CD14-positive monocyte (primary cell): ENCODE measurements at regions not wholly inside any gene's neighbourhood (a gene's known extent, or its start where the extent isn't known, plus 50 kb on each side); places are given as distances from the start of the nearest gene placed in this dataset.

ENCODE experiments used
- DNase-seq, 3 donors: peaks; one replicate each; pipeline ENCODE4 v3.0.0-alpha.2; 2011 to 2022
- H2AFZ ChIP-seq: 2 replicates; pipeline ENCODE4 v1.6.0; 2012; ENCODE audit warnings: mild to moderate bottlenecking, low read depth, low read length, inconsistent platforms; ENCODE audit not compliant: insufficient read depth, poor library complexity, severe bottlenecking
- H3K27ac ChIP-seq, 2 donors: 1 replicate in 1 of 2; 2 replicates in 1 of 2; pipeline ENCODE4 v1.5.1; 2012 to 2013; ENCODE audit warnings: low read length in 2 of 2, control low read depth in 1 of 2, inconsistent platforms in 1 of 2, low read depth in 1 of 2, mild to moderate bottlenecking in 1 of 2
- H3K27me3 ChIP-seq, 2 donors: one replicate each; pipeline versions ENCODE4 v1.6.0 to v1.6.1; 2011 to 2013; ENCODE audit warnings: low read length in 2 of 2; ENCODE audit not compliant: control insufficient read depth in 2 of 2, insufficient read depth in 2 of 2
- H3K36me3 ChIP-seq, 2 donors: replicated peaks in 1 of 2; 1 replicate in 1 of 2; 2 replicates in 1 of 2; pipeline versions ENCODE4 v1.5.1 to v1.6.1; 2012 to 2013; ENCODE audit warnings: low read length in 2 of 2, control low read depth in 1 of 2, inconsistent platforms in 1 of 2, mild to moderate bottlenecking in 1 of 2; ENCODE audit not compliant: insufficient read depth in 2 of 2, control insufficient read depth in 1 of 2
- H3K4me1 ChIP-seq, 2 donors: 1 replicate in 1 of 2; 2 replicates in 1 of 2; pipeline versions ENCODE4 v1.5.1 to v1.6.1; 2012 to 2013; ENCODE audit warnings: low read length in 2 of 2, control low read depth in 1 of 2, inconsistent platforms in 1 of 2, mild to moderate bottlenecking in 1 of 2, moderate library complexity in 1 of 2; ENCODE audit not compliant: insufficient read depth in 2 of 2, control insufficient read depth in 1 of 2
- H3K4me2 ChIP-seq: replicated peaks from 2 replicates; pipeline ENCODE3; 2012; ENCODE audit warnings: low read length, moderate library complexity, mild to moderate bottlenecking; ENCODE audit not compliant: poor library complexity, severe bottlenecking; ENCODE audit errors: extremely low read depth
- H3K4me3 ChIP-seq, 3 experiments: fragments of 200-600 bp in 1 of 3; sonication (generic) in 1 of 3; replicated peaks in 1 of 3; 1 replicate in 2 of 3; 2 replicates in 1 of 3; pipeline ENCODE4 v1.5.1; 2011 to 2013; ENCODE audit warnings: low read length in 3 of 3, mild to moderate bottlenecking in 3 of 3, control low read depth in 2 of 3, low read depth in 2 of 3, inconsistent platforms in 1 of 3, moderate library complexity in 1 of 3
- H3K79me2 ChIP-seq: 2 replicates; pipeline ENCODE4 v1.6.0; 2012; ENCODE audit warnings: mild to moderate bottlenecking, control low read depth, inconsistent platforms, low read length, moderate library complexity; ENCODE audit not compliant: insufficient read depth
- H3K9ac ChIP-seq: 2 replicates; pipeline ENCODE4 v1.6.0; 2017; ENCODE audit warnings: low read length, mild to moderate bottlenecking; ENCODE audit not compliant: insufficient read depth, poor library complexity, severe bottlenecking
- H3K9me3 ChIP-seq, 2 donors: replicated peaks in 1 of 2; 1 replicate in 1 of 2; 2 replicates in 1 of 2; pipeline versions ENCODE4 v1.5.1 to v1.6.1; 2012 to 2013; ENCODE audit warnings: low read length in 2 of 2, control low read depth in 1 of 2; ENCODE audit not compliant: control insufficient read depth in 1 of 2, insufficient read depth in 1 of 2
- H4K20me1 ChIP-seq: 2 replicates; pipeline ENCODE4 v1.6.0; 2012; ENCODE audit warnings: mild to moderate bottlenecking, low read length, control low read depth, moderate library complexity; ENCODE audit not compliant: insufficient read depth
- H3K27ac Mint-ChIP-seq, 7 donors: one replicate each; pipeline ENCODE4 v1.8.0; 2020; ENCODE audit warnings: mild to moderate bottlenecking in 7 of 7, mixed read lengths in 7 of 7, moderate library complexity in 6 of 7, inconsistent platforms in 2 of 7
- H3K27me3 Mint-ChIP-seq, 3 donors: one replicate each; pipeline ENCODE4 v1.8.0; 2021 to 2022; ENCODE audit warnings: low read depth in 3 of 3, mild to moderate bottlenecking in 3 of 3, mixed read lengths in 3 of 3, moderate library complexity in 3 of 3, inconsistent platforms in 1 of 3
- H3K36me3 Mint-ChIP-seq, 2 donors: one replicate each; pipeline ENCODE4 v1.8.0; 2020; ENCODE audit warnings: mixed read lengths in 2 of 2, inconsistent platforms in 1 of 2, mild to moderate bottlenecking in 1 of 2
- H3K4me1 Mint-ChIP-seq: one replicate; pipeline ENCODE4 v1.8.0; 2020; ENCODE audit warnings: mild to moderate bottlenecking, mixed read lengths
- H3K4me3 Mint-ChIP-seq, 2 donors: one replicate each; pipeline ENCODE4 v1.8.0; 2020; ENCODE audit warnings: mild to moderate bottlenecking in 2 of 2, mixed read lengths in 2 of 2, moderate library complexity in 1 of 2
- H3K9me3 Mint-ChIP-seq, 7 donors: one replicate each; pipeline ENCODE4 v1.8.0; 2020 to 2022; ENCODE audit warnings: mixed read lengths in 7 of 7, mild to moderate bottlenecking in 6 of 7, moderate library complexity in 6 of 7, inconsistent platforms in 2 of 7
- WGBS: methylation state at CpG from one replicate; pipeline ENCODE4 v1.1.5; 2013; ENCODE audit warnings: missing lambda C conversion rate; ENCODE audit not compliant: insufficient coverage; 5-methylcytosine and 5-hydroxymethylcytosine counted together
- intact Hi-C, 2 donors: fragments of 100-400 bp; cut with micrococcal nuclease; formaldehyde crosslinking; loops; one replicate each; pipeline versions ENCODE4 v1.15.0 to v1.15.1; 2023
- TF ChIP-seq, protein P1 (sequence below): fragments of 200-600 bp; IDR thresholded peaks from one replicate; pipeline ENCODE4 v1.8.0; 2022; ENCODE audit warnings: antibody characterized with exemption, mild to moderate bottlenecking

DNA sequence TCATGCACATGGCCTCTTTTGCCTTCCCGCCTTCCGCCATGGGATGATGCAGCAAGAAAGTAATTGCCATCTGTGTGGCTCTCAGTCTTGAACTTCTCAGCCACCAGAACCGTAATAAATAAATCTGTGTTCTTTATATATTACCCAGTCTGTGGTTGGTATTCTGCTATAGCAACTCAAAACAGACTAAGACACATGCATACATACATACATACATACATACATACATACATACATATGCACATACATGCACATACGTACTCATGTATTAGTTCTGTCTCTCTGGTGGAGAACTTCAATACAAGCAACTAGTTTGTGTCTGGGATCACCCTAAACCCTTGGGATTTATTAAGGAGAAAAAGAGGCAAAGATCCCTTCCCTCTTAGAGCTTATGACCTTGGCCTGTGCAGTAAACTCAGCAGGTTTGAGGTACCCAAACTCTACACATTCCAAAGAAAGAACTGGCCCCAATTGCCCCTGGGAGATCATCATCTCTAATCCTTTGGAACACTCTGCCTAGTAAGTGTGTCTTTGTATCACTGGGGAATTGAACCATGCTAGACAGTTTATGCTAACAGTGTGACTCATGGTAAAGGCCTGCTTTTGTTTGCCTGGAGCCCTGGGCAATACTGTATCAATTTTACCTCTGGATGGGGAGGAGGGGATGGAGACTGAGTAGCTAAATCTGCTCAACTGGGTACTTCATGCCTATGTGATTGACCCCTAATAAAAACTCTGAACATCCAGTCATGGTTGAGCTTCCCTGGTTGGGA, 115.6 kb upstream of the LMCD1 start:
- no peaks in the 10 kb centered on the region for H3K4me1 ChIP-seq
- no peaks in the 10 kb centered on the region for H3K79me2 ChIP-seq
- H3K9ac ChIP-seq, result no peak overlapping the region
- no peak overlapping the region for H3K4me2 ChIP-seq
- H4K20me1 ChIP-seq, result no peaks in the 10 kb centered on the region
- no peak for DNase-seq
- no peak overlapping the region for H3K4me3 Mint-ChIP-seq
- no peaks in the 10 kb centered on the region for H3K9me3 ChIP-seq
- H3K27me3 ChIP-seq, result no peaks in the 10 kb centered on the region
- H3K4me3 ChIP-seq, result no peak overlapping the region
- no peaks in the 10 kb centered on the region for H3K4me1 Mint-ChIP-seq
- H3K27ac ChIP-seq, result no peak overlapping the region
- TF ChIP-seq, protein P1, sequence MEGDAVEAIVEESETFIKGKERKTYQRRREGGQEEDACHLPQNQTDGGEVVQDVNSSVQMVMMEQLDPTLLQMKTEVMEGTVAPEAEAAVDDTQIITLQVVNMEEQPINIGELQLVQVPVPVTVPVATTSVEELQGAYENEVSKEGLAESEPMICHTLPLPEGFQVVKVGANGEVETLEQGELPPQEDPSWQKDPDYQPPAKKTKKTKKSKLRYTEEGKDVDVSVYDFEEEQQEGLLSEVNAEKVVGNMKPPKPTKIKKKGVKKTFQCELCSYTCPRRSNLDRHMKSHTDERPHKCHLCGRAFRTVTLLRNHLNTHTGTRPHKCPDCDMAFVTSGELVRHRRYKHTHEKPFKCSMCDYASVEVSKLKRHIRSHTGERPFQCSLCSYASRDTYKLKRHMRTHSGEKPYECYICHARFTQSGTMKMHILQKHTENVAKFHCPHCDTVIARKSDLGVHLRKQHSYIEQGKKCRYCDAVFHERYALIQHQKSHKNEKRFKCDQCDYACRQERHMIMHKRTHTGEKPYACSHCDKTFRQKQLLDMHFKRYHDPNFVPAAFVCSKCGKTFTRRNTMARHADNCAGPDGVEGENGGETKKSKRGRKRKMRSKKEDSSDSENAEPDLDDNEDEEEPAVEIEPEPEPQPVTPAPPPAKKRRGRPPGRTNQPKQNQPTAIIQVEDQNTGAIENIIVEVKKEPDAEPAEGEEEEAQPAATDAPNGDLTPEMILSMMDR, result no peak
- intact Hi-C loops, result no loop called here
- peaks cover 0 to 12% (median 2%) of the 10 kb centered on the region in 7 donors for H3K9me3 Mint-ChIP-seq
- no peak overlapping the region for H3K27ac Mint-ChIP-seq
- peaks cover 0 to 3% (median 0%) of the 10 kb centered on the region in 3 donors for H3K27me3 Mint-ChIP-seq
- H3K36me3 ChIP-seq, result no peaks in the 10 kb centered on the region
- no peak overlapping the region for H2AFZ ChIP-seq
- no peaks in the 10 kb centered on the region for H3K36me3 Mint-ChIP-seq
- WGBS, result no CpG with 5 or more reads among the region's 4 CpGs

DNA sequence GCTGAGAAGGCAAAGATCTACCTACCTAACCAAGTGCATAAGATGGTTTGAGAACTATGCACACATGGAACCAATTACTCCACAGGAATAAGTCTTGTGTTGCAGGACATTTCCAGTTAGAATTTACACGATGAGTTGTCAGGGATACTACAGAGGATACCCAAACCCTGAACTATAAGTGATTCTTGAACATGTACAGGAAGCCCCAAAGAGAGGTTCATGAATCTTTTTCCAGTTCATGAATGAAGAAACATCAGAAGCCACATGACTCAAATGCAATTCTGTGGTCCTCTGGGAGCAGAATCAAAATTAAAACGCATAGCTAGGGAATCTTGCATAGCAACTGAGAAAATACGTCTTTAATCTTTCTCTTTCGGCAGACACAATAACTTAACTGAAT, 114.1 kb upstream of the LMCD1 start:
- H3K4me2 ChIP-seq, result no peak overlapping the region

More for the DNA sequence above, 114.1 kb upstream of the LMCD1 start:
- Mint-ChIP-seq H3K4me1 (no peaks in the 10 kb centered on the region), H3K36me3 (no peaks in the 10 kb centered on the region), H3K4me3 (no peak overlapping the region), H3K27me3 (peaks cover 0 to 3% (median 0%) of the 10 kb centered on the region in 3 donors), H3K9me3 (peaks cover 0 to 12% (median 2%) of the 10 kb centered on the region in 7 donors), H3K27ac (no peak overlapping the region)
- Histone ChIP-seq H3K9ac (no peak overlapping the region), H4K20me1 (no peaks in the 10 kb centered on the region), H3K9me3 (no peaks in the 10 kb centered on the region), H3K79me2 (no peaks in the 10 kb centered on the region), H2AFZ (no peak overlapping the region), H3K4me3 (no peak overlapping the region), H3K4me1 (no peaks in the 10 kb centered on the region), H3K36me3 (no peaks in the 10 kb centered on the region), H3K27me3 (no peaks in the 10 kb centered on the region), H3K27ac (no peak overlapping the region)
- no peak for DNase-seq
- WGBS, result 80% methylated on average over 1 of the region's 4 CpGs
- intact Hi-C loops, result no loop called here
- TF ChIP-seq, protein P1, result no peak
